22Rv1 (cell line): ENCODE measurements at regions not wholly inside any gene's neighbourhood (a gene's known extent, or its start where the extent isn't known, plus 50 kb on each side); places are given as distances from the start of the nearest gene placed in this dataset.
"Not testable (repeated sequence)": the region's sequence is repeated elsewhere in the genome, so short reads cannot be mapped to it uniquely, and the experiment has no call there.

Source experiments
- H3K27ac ChIP-seq: fragments of 450-650 bp; 2 replicates; pipeline ENCODE4 v1.5.1; 2017
- ZFX ChIP-seq: fragments of 450-650 bp; IDR thresholded peaks from 2 replicates; pipeline ENCODE4 v1.6.1; 2017; ENCODE audit warnings: antibody characterized with exemption, borderline replicate concordance
- TF ChIP-seq, protein P1 (sequence below): fragments of 450-650 bp; IDR thresholded peaks from 2 replicates; pipeline ENCODE4 v1.5.1; 2017; ENCODE audit warnings: mild to moderate bottlenecking

DNA sequence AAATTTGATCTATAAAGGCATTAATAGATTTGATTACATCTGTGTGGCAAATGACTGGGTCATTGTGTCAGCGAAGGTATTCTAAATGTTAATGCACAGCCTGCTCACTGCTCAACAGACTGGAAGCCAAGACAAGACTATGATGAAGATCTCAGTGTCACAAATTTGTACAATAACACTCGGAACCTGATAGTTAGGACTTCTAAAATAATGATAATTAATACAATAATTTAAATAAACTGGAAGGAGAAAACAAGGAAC is 217.4 kb downstream of the CENPC start:
- H3K27ac ChIP-seq: no peak overlapping the region
- TF ChIP-seq, protein P1, sequence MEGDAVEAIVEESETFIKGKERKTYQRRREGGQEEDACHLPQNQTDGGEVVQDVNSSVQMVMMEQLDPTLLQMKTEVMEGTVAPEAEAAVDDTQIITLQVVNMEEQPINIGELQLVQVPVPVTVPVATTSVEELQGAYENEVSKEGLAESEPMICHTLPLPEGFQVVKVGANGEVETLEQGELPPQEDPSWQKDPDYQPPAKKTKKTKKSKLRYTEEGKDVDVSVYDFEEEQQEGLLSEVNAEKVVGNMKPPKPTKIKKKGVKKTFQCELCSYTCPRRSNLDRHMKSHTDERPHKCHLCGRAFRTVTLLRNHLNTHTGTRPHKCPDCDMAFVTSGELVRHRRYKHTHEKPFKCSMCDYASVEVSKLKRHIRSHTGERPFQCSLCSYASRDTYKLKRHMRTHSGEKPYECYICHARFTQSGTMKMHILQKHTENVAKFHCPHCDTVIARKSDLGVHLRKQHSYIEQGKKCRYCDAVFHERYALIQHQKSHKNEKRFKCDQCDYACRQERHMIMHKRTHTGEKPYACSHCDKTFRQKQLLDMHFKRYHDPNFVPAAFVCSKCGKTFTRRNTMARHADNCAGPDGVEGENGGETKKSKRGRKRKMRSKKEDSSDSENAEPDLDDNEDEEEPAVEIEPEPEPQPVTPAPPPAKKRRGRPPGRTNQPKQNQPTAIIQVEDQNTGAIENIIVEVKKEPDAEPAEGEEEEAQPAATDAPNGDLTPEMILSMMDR: no peak
- TF ChIP-seq ZFX: no peak

DNA sequence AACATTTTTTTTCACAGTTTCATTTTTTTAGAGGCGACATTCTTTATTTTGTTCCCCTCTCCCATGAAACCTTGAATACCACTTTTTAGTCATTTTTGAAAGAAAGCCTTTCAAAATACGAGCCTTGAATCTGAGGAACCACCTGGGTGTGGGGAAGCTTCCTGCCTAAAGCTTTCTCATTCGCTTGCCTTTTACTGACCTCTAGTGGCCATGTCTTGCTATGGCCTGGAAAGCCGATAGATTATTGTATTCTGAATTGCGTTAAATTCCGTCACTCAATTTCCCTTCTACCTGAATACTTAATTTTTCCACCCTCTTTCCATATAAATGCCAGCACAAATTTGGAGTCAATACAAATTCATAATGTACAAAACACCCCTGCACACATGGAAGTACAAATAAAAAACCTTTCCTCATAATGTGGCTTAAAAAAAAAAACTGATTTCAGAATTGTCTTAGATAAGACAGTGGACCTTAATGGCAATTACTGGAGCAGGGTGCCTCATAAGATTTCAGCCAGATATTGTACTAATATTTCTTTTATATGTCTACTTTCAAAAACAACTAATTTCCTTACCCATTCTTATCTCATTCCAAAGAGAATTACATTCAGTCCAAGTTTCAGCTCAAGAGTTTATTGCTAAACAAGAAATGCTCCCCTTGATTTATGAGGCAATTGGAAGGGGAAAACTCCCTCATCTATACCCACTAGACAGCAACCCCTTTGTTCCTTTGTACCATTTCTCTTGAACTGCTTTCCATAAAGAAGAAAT is 217.9 kb downstream of the CENPC start:
- H3K27ac ChIP-seq: no peak overlapping the region
- TF ChIP-seq, protein P1: peak; percentile 85
- no peak for TF ChIP-seq ZFX

DNA sequence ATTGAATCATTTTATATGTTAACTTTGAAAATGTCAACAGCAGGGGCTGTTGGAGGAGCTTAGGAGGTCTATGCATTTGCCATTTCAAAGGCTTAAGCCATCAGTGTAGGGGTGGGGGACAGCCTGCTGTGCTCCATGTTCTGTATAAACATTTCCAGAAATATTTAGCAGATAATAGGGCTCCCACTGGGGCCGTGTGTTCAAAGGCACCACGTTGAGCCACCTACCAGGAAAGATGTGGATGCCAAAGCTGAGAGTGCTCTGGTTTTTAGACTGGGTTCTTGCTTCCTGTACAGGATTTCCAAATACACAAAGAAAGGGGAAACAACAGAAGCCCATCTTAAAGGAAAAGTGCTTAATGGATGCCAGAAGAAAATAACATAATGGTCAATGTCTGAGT is 219.5 kb downstream of the CENPC start:
- no peak overlapping the region for H3K27ac ChIP-seq
- no peak for TF ChIP-seq ZFX
- TF ChIP-seq, protein P1: no peak

DNA sequence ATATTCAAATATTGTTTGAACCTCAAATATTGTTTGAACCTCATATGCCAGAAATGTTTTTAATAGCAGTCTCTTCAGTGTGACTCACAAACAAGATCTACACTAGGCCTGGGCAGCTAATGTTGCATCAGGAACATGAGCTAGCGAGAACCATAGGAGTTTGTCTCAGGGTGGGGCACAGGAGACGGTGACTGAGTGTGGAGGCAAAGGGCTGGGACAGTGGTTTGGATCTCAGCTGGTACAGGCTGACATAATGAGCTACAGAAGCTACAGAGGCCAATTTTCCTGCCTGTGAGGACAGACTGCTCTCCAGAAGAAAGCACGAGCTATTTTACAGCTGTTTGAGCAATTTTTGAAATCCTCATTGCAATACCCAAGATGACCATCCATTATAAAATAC is 224.7 kb downstream of the CENPC start:
- no peak overlapping the region for H3K27ac ChIP-seq
- TF ChIP-seq, protein P1: no peak

DNA sequence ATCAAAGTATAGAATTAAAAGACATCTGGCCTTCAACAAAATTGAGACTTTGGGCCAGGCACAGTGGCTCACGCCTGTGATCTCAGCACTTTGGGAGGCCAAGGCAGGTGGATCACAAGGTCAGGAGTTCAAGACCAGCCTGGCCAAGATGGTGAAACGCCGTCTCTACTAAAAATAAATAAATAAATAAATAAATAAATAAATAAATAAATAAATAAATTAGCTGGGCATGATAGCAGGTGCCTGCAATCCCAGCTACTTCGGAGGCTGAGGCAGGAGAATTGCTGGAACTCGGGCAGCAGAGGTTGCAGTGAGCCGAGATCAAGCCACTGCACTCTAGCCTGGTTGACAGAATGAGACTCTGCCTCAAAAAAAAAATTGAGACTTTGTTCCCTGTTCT is 225.7 kb downstream of the CENPC start:
- not testable (repeated sequence) for H3K27ac ChIP-seq

DNA sequence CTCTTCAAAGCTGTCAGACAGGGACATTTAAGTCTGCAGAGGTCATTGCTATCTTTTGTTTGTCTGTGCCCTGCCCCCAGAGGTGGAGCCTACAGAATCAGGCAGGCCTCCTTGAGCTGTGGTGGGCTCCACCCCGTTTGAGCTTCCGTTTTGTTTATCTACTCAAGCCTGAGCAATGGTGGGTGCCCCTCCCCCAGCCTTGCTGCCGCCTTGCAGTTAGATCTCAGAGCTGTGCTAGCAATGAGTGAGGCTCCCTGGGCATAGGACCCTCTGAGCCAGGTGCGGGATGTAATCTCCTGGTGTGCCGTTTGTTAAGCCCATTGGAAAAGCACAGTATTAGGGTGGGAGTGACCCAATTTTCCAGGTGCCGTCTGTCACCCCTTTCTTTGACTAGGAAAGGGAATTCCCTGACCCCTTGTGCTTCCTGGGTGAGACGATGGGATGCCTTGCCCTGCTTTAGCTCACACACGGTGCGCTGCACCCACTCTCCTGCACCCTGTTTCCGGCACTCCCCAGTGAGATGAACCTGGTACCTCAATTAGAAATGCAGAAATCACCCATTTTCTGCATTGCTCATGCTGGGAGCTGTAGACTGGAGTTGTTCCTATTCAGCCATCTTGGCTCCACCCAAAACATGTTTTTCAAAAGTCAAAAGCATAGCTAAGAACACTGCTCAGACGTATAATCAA is 244.7 kb downstream of the CENPC start:
- H3K27ac ChIP-seq: not testable (repeated sequence)

DNA sequence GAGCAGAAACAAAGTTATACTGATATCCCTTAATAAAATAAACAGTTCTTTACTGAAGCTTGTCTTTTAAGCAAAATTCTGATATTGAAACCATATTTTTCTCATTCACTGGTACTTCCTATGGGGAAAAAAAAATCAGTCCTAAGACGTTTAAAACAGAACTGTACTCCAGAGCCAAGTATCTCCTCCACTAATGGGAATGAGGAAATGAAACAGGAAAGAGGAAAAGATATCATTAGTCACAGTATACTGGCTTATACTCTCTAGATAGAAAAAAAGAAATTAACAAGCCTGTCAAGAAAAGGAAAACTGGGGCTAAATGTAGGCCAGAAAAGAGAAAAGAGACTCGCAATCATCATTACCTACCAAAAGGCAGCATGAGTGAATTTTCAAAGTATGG is 252.7 kb downstream of the CENPC start:
- H3K27ac ChIP-seq: no peak overlapping the region
- TF ChIP-seq ZFX: no peak
- TF ChIP-seq, protein P1: no peak

DNA sequence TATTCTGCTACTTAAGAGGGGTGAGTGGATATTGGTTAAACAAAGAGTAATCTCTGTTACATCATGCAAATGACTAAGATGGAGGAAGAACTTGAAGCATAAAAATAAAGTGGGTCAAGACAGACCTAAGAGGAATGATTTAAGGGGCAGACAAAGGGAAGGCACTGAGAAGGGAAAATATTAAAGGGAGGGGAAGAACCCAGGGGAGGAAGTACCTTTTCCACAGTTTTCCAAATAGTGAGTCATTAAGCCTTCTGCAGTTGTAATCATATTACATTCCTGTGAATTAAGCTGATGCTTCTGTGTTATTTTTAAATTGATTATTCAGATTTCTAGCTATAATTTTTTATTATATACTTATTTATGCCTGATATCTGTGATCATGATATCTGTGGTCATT is 253.3 kb downstream of the CENPC start:
- no peak overlapping the region for H3K27ac ChIP-seq
- no peak for TF ChIP-seq ZFX
- TF ChIP-seq, protein P1: no peak
